SU-DHL-6 (cell line): ENCODE measurements at regions not wholly inside any gene's neighbourhood (a gene's known extent, or its start where the extent isn't known, plus 50 kb on each side); places are given as distances from the start of the nearest gene placed in this dataset.

ENCODE experiments used
- EZH2phosphoT487 ChIP-seq: fragments of 200-600 bp; sonication (generic), shearing (Covaris generic); conservative IDR thresholded peaks from 2 replicates; pipeline ENCODE4 v1.6.1; 2018; ENCODE audit warnings: mild to moderate bottlenecking, antibody characterized with exemption, low read length, moderate library complexity, mixed read lengths
- TF ChIP-seq, protein P1 (sequence below): fragments of 200-600 bp; sonication (generic); IDR thresholded peaks from one replicate; pipeline ENCODE4 v1.5.1; 2017; ENCODE audit warnings: antibody characterized with exemption, mild to moderate bottlenecking, low read length, moderate library complexity; ENCODE audit not compliant: insufficient read depth, poor library complexity, severe bottlenecking

- TF ChIP-seq EZH2phosphoT487: no peak
- TF ChIP-seq, protein P1, sequence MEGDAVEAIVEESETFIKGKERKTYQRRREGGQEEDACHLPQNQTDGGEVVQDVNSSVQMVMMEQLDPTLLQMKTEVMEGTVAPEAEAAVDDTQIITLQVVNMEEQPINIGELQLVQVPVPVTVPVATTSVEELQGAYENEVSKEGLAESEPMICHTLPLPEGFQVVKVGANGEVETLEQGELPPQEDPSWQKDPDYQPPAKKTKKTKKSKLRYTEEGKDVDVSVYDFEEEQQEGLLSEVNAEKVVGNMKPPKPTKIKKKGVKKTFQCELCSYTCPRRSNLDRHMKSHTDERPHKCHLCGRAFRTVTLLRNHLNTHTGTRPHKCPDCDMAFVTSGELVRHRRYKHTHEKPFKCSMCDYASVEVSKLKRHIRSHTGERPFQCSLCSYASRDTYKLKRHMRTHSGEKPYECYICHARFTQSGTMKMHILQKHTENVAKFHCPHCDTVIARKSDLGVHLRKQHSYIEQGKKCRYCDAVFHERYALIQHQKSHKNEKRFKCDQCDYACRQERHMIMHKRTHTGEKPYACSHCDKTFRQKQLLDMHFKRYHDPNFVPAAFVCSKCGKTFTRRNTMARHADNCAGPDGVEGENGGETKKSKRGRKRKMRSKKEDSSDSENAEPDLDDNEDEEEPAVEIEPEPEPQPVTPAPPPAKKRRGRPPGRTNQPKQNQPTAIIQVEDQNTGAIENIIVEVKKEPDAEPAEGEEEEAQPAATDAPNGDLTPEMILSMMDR: no peak
These were observed 984.5 kb downstream of the TSN start for GRCh38 chr2:122739732-122740593.
